A673 (cell line): ENCODE measurements at regions not wholly inside any gene's neighbourhood (a gene's known extent, or its start where the extent isn't known, plus 50 kb on each side); places are given as distances from the start of the nearest gene placed in this dataset.

Source experiments
- EZH2 ChIP-seq: fragments of 200-600 bp; sonication (generic); IDR thresholded peaks from 2 replicates; pipeline ENCODE4 v1.6.1; 2017; ENCODE audit warnings: borderline replicate concordance, low read depth, mild to moderate bottlenecking, mixed read lengths, antibody characterized with exemption, low read length; ENCODE audit not compliant: poor library complexity, severe bottlenecking
- TF ChIP-seq, protein P1 (sequence below): fragments of 300-800, 200-600 bp; sonication (generic); conservative IDR thresholded peaks from 2 replicates; pipeline ENCODE4 v1.5.1; 2017; ENCODE audit warnings: low read depth, mild to moderate bottlenecking, antibody characterized with exemption, low read length, moderate library complexity, mixed read lengths

DNA sequence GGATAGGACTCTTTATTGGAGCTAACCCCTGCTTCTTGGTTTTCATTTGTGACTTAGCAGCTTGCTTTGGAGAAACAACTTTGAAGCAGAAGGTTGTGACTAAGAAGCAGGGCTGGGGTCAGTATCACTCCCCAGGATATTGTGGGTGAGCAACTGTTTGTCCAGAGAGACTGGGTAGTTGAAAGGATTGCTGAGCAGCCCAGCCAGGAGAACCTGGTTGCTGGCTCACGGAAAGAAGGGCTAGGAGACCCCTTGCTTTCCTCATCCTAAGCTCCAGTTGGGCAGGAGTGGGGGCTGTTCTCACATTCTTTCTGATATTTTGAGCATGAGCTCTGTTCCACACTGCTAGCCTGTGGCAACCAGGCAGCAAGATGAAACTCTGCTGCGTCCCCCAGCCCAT is 151.2 kb downstream of the CBLN1 start:
- TF ChIP-seq, protein P1, sequence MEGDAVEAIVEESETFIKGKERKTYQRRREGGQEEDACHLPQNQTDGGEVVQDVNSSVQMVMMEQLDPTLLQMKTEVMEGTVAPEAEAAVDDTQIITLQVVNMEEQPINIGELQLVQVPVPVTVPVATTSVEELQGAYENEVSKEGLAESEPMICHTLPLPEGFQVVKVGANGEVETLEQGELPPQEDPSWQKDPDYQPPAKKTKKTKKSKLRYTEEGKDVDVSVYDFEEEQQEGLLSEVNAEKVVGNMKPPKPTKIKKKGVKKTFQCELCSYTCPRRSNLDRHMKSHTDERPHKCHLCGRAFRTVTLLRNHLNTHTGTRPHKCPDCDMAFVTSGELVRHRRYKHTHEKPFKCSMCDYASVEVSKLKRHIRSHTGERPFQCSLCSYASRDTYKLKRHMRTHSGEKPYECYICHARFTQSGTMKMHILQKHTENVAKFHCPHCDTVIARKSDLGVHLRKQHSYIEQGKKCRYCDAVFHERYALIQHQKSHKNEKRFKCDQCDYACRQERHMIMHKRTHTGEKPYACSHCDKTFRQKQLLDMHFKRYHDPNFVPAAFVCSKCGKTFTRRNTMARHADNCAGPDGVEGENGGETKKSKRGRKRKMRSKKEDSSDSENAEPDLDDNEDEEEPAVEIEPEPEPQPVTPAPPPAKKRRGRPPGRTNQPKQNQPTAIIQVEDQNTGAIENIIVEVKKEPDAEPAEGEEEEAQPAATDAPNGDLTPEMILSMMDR: no peak
- no peak for TF ChIP-seq EZH2
